Esophagus (tissue), 2 donors: ENCODE measurements at regions not wholly inside any gene's neighbourhood (a gene's known extent, or its start where the extent isn't known, plus 50 kb on each side); places are given as distances from the start of the nearest gene placed in this dataset.

Experiments used
- H3K27ac ChIP-seq, 2 donors: one replicate each; pipeline ENCODE4 v1.5.1; 2013; ENCODE audit warnings: low read depth in 2 of 2, mild to moderate bottlenecking in 2 of 2, inconsistent platforms in 1 of 2, low read length in 1 of 2, moderate library complexity in 1 of 2
- H3K27me3 ChIP-seq, 2 donors: one replicate each; pipeline ENCODE4 v1.6.1; 2013; ENCODE audit warnings: low read length in 2 of 2, control low read depth in 1 of 2, mild to moderate bottlenecking in 1 of 2; ENCODE audit not compliant: insufficient read depth in 2 of 2, control insufficient read depth in 1 of 2
- H3K36me3 ChIP-seq, 2 donors: one replicate each; pipeline ENCODE4 v1.6.1; 2013; ENCODE audit warnings: low read length in 1 of 2; ENCODE audit not compliant: control insufficient read depth in 2 of 2, insufficient read depth in 2 of 2
- H3K4me1 ChIP-seq, 2 donors: one replicate each; pipeline ENCODE4 v1.6.1; 2013; ENCODE audit warnings: low read length in 1 of 2; ENCODE audit not compliant: control insufficient read depth in 2 of 2, insufficient read depth in 2 of 2
- H3K4me3 ChIP-seq, 2 donors: one replicate each; pipeline ENCODE4 v1.5.1; 2013; ENCODE audit warnings: low read length in 2 of 2, mild to moderate bottlenecking in 2 of 2, low read depth in 1 of 2, moderate library complexity in 1 of 2
- H3K9me3 ChIP-seq, 2 donors: one replicate each; pipeline ENCODE4 v1.6.1; 2013; ENCODE audit warnings: mild to moderate bottlenecking in 2 of 2, low read depth in 1 of 2, low read length in 1 of 2, moderate library complexity in 1 of 2; ENCODE audit not compliant: control insufficient read depth in 2 of 2, insufficient read depth in 1 of 2
- WGBS, 2 donors: extraction: QIAGEN DNeasy Blood & Tissue Kit; methylation state at CpG; one replicate each; pipeline ENCODE4 v1.1.7; 2013; 5-methylcytosine and 5-hydroxymethylcytosine counted together
- donor health status: healthy with polysubstance abuse.
- donor health status: Bipolar disorder and iron deficiency.

- H3K4me1 ChIP-seq = peaks cover 4% of the 10 kb centered on the region in 2 donors
- no peaks in the 10 kb centered on the region for H3K36me3 ChIP-seq
- H3K4me3 ChIP-seq = no peak overlapping the region
- no peaks in the 10 kb centered on the region for H3K27me3 ChIP-seq
- H3K9me3 ChIP-seq = no peaks in the 10 kb centered on the region
- no peak overlapping the region for H3K27ac ChIP-seq
Observed at GRCh38 chr2:237157780-237158102, 72.1 kb downstream of the COPS8 start.

GRCh38 chr2:237158194-237158593, 72.5 kb downstream of the COPS8 start:
- WGBS, 2 donors = 93 to 94% methylated on average over 7 of the region's 7 CpGs
- no peak overlapping the region for H3K27ac ChIP-seq
- H3K4me1 ChIP-seq = peaks cover 4% of the 10 kb centered on the region in 2 donors
- no peaks in the 10 kb centered on the region for H3K9me3 ChIP-seq
- H3K27me3 ChIP-seq = no peaks in the 10 kb centered on the region
- H3K4me3 ChIP-seq = no peak overlapping the region
- no peaks in the 10 kb centered on the region for H3K36me3 ChIP-seq

GRCh38 chr2:237159006-237159911, 73.6 kb downstream of the COPS8 start:
- no peaks in the 10 kb centered on the region for H3K9me3 ChIP-seq
- H3K36me3 ChIP-seq = no peaks in the 10 kb centered on the region
- peaks cover 4% of the 10 kb centered on the region in 2 donors for H3K4me1 ChIP-seq
- H3K27me3 ChIP-seq = no peaks in the 10 kb centered on the region
- WGBS, 2 donors = 71 to 74% methylated on average over 10 of the region's 10 CpGs
- no peak overlapping the region for H3K27ac ChIP-seq
- no peak overlapping the region for H3K4me3 ChIP-seq

- Histone ChIP-seq H3K4me1 (peaks cover 4% of the 10 kb centered on the region in 2 donors), H3K27me3 (no peaks in the 10 kb centered on the region), H3K27ac (peak overlapping the region; percentile 20 to 45), H3K36me3 (no peaks in the 10 kb centered on the region), H3K9me3 (no peaks in the 10 kb centered on the region), H3K4me3 (no peak overlapping the region)
- WGBS, 2 donors = 90 to 95% methylated on average over 9 of the region's 9 CpGs
Observed at GRCh38 chr2:237160271-237160919, 74.7 kb downstream of the COPS8 start.

GRCh38 chr2:237161189-237161588, 75.5 kb downstream of the COPS8 start:
- Histone ChIP-seq H3K27ac (peak overlapping the region; percentile 40 to 85), H3K9me3 (no peaks in the 10 kb centered on the region)
- 76 to 78% methylated on average over 5 of the region's 5 CpGs for WGBS, 2 donors

GRCh38 chr2:237162959-237163358, 77.3 kb downstream of the COPS8 start:
- no peaks in the 10 kb centered on the region for H3K9me3 ChIP-seq
- H3K4me1 ChIP-seq = no peaks in the 10 kb centered on the region
- WGBS, 2 donors = 77 to 78% methylated on average over 5 of the region's 5 CpGs
- H3K27me3 ChIP-seq = no peaks in the 10 kb centered on the region
- H3K36me3 ChIP-seq = no peaks in the 10 kb centered on the region
- H3K4me3 ChIP-seq = no peak overlapping the region
- no peak overlapping the region for H3K27ac ChIP-seq

More at GRCh38 chr2:237161189-237161588, 75.5 kb downstream of the COPS8 start:
- H3K4me1 ChIP-seq = peaks cover 4% of the 10 kb centered on the region in 2 donors
- H3K4me3 ChIP-seq = no peak overlapping the region
- H3K36me3 ChIP-seq = no peaks in the 10 kb centered on the region
- H3K27me3 ChIP-seq = no peaks in the 10 kb centered on the region

GRCh38 chr2:237164474-237165042, 78.9 kb downstream of the COPS8 start:
- Histone ChIP-seq H3K36me3 (no peaks in the 10 kb centered on the region), H3K27me3 (no peaks in the 10 kb centered on the region), H3K4me1 (no peaks in the 10 kb centered on the region), H3K9me3 (no peaks in the 10 kb centered on the region), H3K4me3 (no peak overlapping the region), H3K27ac (peak overlapping the region in 1 of 2 donors; percentile 40)
- WGBS, 2 donors = 53 to 66% methylated on average over 10 of the region's 10 CpGs

GRCh38 chr2:237165405-237166276, 80.0 kb downstream of the COPS8 start:
- H3K27me3 ChIP-seq = no peaks in the 10 kb centered on the region
- H3K36me3 ChIP-seq = no peaks in the 10 kb centered on the region
- WGBS, 2 donors = 79% methylated on average over 5 of the region's 5 CpGs
- H3K4me3 ChIP-seq = no peak overlapping the region
- no peaks in the 10 kb centered on the region for H3K9me3 ChIP-seq
- no peak overlapping the region for H3K27ac ChIP-seq
- no peaks in the 10 kb centered on the region for H3K4me1 ChIP-seq

- Histone ChIP-seq H3K36me3 (no peaks in the 10 kb centered on the region), H3K27ac (no peak overlapping the region), H3K9me3 (no peaks in the 10 kb centered on the region), H3K4me1 (no peaks in the 10 kb centered on the region), H3K4me3 (no peak overlapping the region), H3K27me3 (no peaks in the 10 kb centered on the region)
- 93 to 95% methylated on average over 4 of the region's 4 CpGs for WGBS, 2 donors
Observed at GRCh38 chr2:237167038-237167437, 81.3 kb downstream of the COPS8 start.
